Upper lobe of left lung (tissue), 4 donors: ENCODE measurements at regions not wholly inside any gene's neighbourhood (a gene's known extent, or its start where the extent isn't known, plus 50 kb on each side); places are given as distances from the start of the nearest gene placed in this dataset.

ENCODE experiments used
- POLR2A ChIP-seq, 4 donors: fragments of 450-650 bp; IDR thresholded peaks; one replicate each; pipeline ENCODE4 v1.5.1; 2016 to 2017; ENCODE audit warnings: antibody characterized with exemption in 4 of 4, mild to moderate bottlenecking in 2 of 4
- POLR2AphosphoS5 ChIP-seq, 2 donors: sonication (generic); formaldehyde crosslinking; IDR thresholded peaks; one replicate each; pipeline ENCODE4 v1.5.1; 2017; ENCODE audit warnings: antibody characterized with exemption in 2 of 2
- TF ChIP-seq, protein P1 (sequence below), 6 experiments: fragments of 450-650 bp in 4 of 6; fragments of 200-600 bp in 2 of 6; sonication (generic) in 2 of 6; IDR thresholded peaks; one replicate each; pipeline ENCODE4 v1.5.1; 2016 to 2019; ENCODE audit warnings: antibody characterized with exemption in 6 of 6

DNA sequence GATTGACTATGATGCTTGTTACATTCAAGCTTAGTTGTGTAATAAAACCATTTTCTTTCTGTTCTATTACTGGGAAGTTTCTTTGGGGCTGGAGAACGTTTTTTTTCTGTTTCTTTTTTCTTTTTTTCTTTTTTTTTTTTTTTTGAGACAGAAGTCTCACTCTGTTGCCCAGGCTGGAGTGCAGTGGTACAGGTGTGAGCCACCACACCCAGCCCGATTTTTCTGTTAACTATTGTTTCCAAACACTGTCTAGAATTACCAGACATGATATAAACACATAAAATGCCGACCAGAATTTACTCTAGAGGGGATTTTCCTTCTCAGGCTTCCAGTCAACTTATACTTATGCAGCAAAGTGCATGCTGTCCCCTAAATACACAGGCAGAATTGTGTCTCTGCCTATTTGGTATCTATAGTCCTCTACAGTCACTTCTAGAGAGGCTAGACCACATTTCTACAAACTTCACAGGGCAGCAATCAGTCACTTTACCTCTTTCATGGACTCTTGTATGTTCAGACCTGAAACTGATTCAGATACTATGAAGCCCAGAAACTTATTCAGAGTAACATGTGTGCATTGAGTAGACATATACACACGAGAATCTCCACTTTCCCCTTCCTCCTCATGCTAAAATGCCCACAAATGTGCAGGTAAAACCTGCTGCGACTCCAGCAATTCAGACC is 121.2 kb downstream of the ZNF737 start:
- TF ChIP-seq POLR2A (IDR thresholded peaks at IDR 0.05): no peak
- TF ChIP-seq, protein P1, sequence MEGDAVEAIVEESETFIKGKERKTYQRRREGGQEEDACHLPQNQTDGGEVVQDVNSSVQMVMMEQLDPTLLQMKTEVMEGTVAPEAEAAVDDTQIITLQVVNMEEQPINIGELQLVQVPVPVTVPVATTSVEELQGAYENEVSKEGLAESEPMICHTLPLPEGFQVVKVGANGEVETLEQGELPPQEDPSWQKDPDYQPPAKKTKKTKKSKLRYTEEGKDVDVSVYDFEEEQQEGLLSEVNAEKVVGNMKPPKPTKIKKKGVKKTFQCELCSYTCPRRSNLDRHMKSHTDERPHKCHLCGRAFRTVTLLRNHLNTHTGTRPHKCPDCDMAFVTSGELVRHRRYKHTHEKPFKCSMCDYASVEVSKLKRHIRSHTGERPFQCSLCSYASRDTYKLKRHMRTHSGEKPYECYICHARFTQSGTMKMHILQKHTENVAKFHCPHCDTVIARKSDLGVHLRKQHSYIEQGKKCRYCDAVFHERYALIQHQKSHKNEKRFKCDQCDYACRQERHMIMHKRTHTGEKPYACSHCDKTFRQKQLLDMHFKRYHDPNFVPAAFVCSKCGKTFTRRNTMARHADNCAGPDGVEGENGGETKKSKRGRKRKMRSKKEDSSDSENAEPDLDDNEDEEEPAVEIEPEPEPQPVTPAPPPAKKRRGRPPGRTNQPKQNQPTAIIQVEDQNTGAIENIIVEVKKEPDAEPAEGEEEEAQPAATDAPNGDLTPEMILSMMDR (IDR thresholded peaks at IDR 0.05): no peak
- no peak for TF ChIP-seq POLR2AphosphoS5 (IDR thresholded peaks at IDR 0.05)
